ENCODE measurements at regions not wholly inside any gene's neighbourhood (a gene's known extent, or its start where the extent isn't known, plus 50 kb on each side); places are given as distances from the start of the nearest gene placed in this dataset.

GRCh38 chr4:37132351-37132974 lies 112.1 kb upstream of the NWD2 start:
- Histone ChIP-seq H3K9me2 (ENCODE audit: insufficient read depth, low read length) (no peaks in the 10 kb centered on the region), H3K36me3 (ENCODE audit: insufficient read depth, low read length) (no peaks in the 10 kb centered on the region), H3K9me3 (ENCODE audit: low read length) (no peaks in the 10 kb centered on the region), H3K79me2 (replicated peaks; ENCODE audit: insufficient read depth, low read length) (no peaks in the 10 kb centered on the region), H2AFZ (ENCODE audit: low read depth, low read length) (no peak overlapping the region), H3K9ac (ENCODE audit: low read length) (no peak overlapping the region), H3K4me2 (ENCODE audit: low read length) (no peak overlapping the region), H3K27me3 (ENCODE audit: insufficient read depth, low read depth, low read length) (no peaks in the 10 kb centered on the region), H3K27ac (ENCODE audit: low read length) (no peak overlapping the region), H4K20me1 (ENCODE audit: insufficient read depth) (no peaks in the 10 kb centered on the region), H3K4me3 (ENCODE audit: low read length) (no peak overlapping the region), H3F3A (ENCODE audit: insufficient read depth, low read length, poor library complexity, severe bottlenecking) (no peaks in the 10 kb centered on the region)
- TF ChIP-seq CTCF (IDR thresholded peaks at IDR 0.05; ENCODE audit: poor library complexity, severe bottlenecking) (no peak), TAF1 (IDR thresholded peaks at IDR 0.05; ENCODE audit: low read depth) (no peak), EZH2 (IDR thresholded peaks at IDR 0.05; ENCODE audit: borderline replicate concordance, insufficient read depth, low read length, poor library complexity, severe bottlenecking) (no peak), SMC3 (conservative IDR thresholded peaks at IDR 0.05; ENCODE audit: poor library complexity) (no peak), REST (IDR thresholded peaks at IDR 0.05; ENCODE audit: borderline replicate concordance) (no peak), MXI1 (conservative IDR thresholded peaks at IDR 0.05; ENCODE audit: poor library complexity, severe bottlenecking) (no peak), POLR2AphosphoS5 (IDR thresholded peaks at IDR 0.05) (no peak), RAD21 (conservative IDR thresholded peaks at IDR 0.05) (no peak), EP300 (conservative IDR thresholded peaks at IDR 0.05; ENCODE audit: poor library complexity, severe bottlenecking) (no peak)

- Histone ChIP-seq H3K36me3 (ENCODE audit: insufficient read depth, low read length) (no peaks in the 10 kb centered on the region), H3K79me2 (replicated peaks; ENCODE audit: insufficient read depth, low read length) (no peaks in the 10 kb centered on the region), H3K4me3 (ENCODE audit: low read length) (no peak overlapping the region), H4K20me1 (ENCODE audit: insufficient read depth) (no peaks in the 10 kb centered on the region), H3K27me3 (ENCODE audit: insufficient read depth, low read depth, low read length) (no peaks in the 10 kb centered on the region), H3K27ac (ENCODE audit: low read length) (no peak overlapping the region), H3K4me2 (ENCODE audit: low read length) (no peak overlapping the region), H3K9me3 (ENCODE audit: low read length) (no peaks in the 10 kb centered on the region), H3K9ac (ENCODE audit: low read length) (no peak overlapping the region), H3K9me2 (ENCODE audit: insufficient read depth, low read length) (no peaks in the 10 kb centered on the region), H2AFZ (ENCODE audit: low read depth, low read length) (no peak overlapping the region), H3F3A (ENCODE audit: insufficient read depth, low read length, poor library complexity, severe bottlenecking) (no peaks in the 10 kb centered on the region)
- no peak for TF ChIP-seq POLR2AphosphoS5 (IDR thresholded peaks at IDR 0.05)
- TF ChIP-seq CTCF (IDR thresholded peaks at IDR 0.05; ENCODE audit: poor library complexity, severe bottlenecking): no peak
- no peak for TF ChIP-seq REST (IDR thresholded peaks at IDR 0.05; ENCODE audit: borderline replicate concordance)
- TF ChIP-seq SMC3 (conservative IDR thresholded peaks at IDR 0.05; ENCODE audit: poor library complexity): no peak
- TF ChIP-seq EP300 (conservative IDR thresholded peaks at IDR 0.05; ENCODE audit: poor library complexity, severe bottlenecking): no peak
- no peak for TF ChIP-seq EZH2 (IDR thresholded peaks at IDR 0.05; ENCODE audit: borderline replicate concordance, insufficient read depth, low read length, poor library complexity, severe bottlenecking)
- TF ChIP-seq MXI1 (conservative IDR thresholded peaks at IDR 0.05; ENCODE audit: poor library complexity, severe bottlenecking): no peak
- TF ChIP-seq TAF1 (IDR thresholded peaks at IDR 0.05; ENCODE audit: low read depth): no peak
- TF ChIP-seq RAD21 (conservative IDR thresholded peaks at IDR 0.05): no peak
Measured at GRCh38 chr4:37132975-37133360, 111.6 kb upstream of the NWD2 start.

All from neural cell (in vitro differentiated cells).